Adrenal gland (tissue), 5 donors: ENCODE measurements at regions not wholly inside any gene's neighbourhood (a gene's known extent, or its start where the extent isn't known, plus 50 kb on each side); places are given as distances from the start of the nearest gene placed in this dataset.

Source experiments
- POLR2A ChIP-seq, 2 donors: fragments of 450-650 bp; IDR thresholded peaks; one replicate each; pipeline ENCODE4 v1.6.1; 2017; ENCODE audit warnings: antibody characterized with exemption in 2 of 2, mild to moderate bottlenecking in 2 of 2, moderate library complexity in 1 of 2
- TF ChIP-seq, protein P1 (sequence below), 6 experiments: fragments of 450-650 bp in 4 of 6; fragments of 200-600 bp in 2 of 6; sonication (generic) in 1 of 6; IDR thresholded peaks; 1 replicate in 5 of 6; 2 replicates in 1 of 6; pipeline versions ENCODE4 v1.5.1 to v1.8.0; 2016 to 2021; ENCODE audit warnings: antibody characterized with exemption in 6 of 6, mild to moderate bottlenecking in 2 of 6, moderate library complexity in 1 of 6
- donor health status: DM: no; HTN: no; CAD: no.

DNA sequence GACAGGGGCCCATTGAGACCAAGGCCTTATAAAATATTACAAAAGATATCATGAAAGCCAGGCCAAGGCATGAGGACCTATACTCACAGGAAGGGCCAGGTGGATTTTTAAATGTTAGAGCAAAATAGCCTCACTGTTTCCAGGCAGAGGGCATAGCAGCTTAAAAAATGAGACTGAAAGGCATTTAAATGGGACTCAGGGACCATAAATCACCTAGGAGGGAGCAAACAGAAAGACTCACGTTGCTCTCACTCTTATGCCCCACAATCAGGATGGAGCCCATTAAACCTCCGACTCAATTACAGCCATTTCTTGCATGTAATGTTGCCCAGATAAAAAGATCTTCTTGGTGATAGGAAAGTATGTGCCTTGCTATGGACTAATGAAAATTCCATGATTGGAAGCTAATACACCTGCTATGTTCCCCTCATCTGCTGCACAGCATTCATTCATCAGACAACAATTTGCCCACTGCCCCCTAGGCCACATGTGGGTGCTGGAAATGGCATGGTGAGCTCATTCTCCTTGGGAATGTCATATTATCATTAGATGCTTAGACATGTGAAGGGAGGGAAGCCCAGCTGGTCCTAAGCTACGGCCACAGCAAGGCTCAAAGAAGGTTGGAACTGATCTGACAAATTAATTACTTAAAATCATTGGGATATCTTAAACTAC is 128.6 kb upstream of the GRIA1 start:
- TF ChIP-seq, protein P1, sequence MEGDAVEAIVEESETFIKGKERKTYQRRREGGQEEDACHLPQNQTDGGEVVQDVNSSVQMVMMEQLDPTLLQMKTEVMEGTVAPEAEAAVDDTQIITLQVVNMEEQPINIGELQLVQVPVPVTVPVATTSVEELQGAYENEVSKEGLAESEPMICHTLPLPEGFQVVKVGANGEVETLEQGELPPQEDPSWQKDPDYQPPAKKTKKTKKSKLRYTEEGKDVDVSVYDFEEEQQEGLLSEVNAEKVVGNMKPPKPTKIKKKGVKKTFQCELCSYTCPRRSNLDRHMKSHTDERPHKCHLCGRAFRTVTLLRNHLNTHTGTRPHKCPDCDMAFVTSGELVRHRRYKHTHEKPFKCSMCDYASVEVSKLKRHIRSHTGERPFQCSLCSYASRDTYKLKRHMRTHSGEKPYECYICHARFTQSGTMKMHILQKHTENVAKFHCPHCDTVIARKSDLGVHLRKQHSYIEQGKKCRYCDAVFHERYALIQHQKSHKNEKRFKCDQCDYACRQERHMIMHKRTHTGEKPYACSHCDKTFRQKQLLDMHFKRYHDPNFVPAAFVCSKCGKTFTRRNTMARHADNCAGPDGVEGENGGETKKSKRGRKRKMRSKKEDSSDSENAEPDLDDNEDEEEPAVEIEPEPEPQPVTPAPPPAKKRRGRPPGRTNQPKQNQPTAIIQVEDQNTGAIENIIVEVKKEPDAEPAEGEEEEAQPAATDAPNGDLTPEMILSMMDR (IDR thresholded peaks at IDR 0.05), result no peak
- TF ChIP-seq POLR2A (IDR thresholded peaks at IDR 0.05), result no peak
